ENCODE measurements at regions not wholly inside any gene's neighbourhood (a gene's known extent, or its start where the extent isn't known, plus 50 kb on each side); places are given as distances from the start of the nearest gene placed in this dataset.

- no peak for TF ChIP-seq CTCF (conservative IDR thresholded peaks at IDR 0.05; ENCODE audit: low read depth, low read length)
- no peak for DNase-seq (ENCODE audit: low read depth)
- H3K4me3 ChIP-seq (ENCODE audit: low read depth, low read length), result no peak overlapping the region
Observed at GRCh38 chr5:57696389-57696769, 213.8 kb upstream of the ACTBL2 start.

DNA sequence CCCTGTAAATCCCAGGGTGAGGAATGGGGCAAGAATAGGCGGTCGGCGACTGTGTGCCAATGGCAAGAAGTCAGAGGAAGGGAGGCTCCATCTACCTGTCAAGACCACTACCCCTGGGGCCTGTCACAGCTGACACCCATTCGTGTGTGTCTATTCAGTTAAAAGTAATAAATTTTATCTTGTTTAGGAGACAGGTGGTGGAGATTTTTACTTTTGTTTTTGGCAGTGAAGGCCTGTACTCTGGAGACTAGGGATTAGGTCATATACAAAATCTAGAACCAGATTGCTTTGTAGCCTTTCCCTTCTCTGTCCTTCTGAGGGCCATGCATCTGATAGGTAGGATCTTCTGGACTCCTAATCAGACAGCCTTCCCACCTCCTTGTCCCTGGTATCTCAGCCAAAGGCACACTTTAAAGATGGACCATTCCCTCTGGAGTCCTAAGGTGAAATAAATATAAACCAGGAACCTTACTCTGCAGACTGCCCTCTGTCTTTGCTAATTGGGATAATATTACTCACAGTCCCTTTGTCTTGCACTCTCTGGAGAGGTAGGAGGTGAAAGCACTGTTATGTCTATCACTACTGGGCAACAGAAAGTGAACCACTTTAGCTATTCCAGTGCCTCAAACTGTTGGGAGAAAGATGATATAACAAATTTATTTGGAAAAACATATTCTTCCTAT is 213.2 kb upstream of the ACTBL2 start:
- no peak for DNase-seq (ENCODE audit: low read depth)
- TF ChIP-seq CTCF (conservative IDR thresholded peaks at IDR 0.05; ENCODE audit: low read depth, low read length), result peak; percentile 18
- H3K4me3 ChIP-seq (ENCODE audit: low read depth, low read length), result no peak overlapping the region

GRCh38 chr5:57695179-57695578 is 212.6 kb upstream of the ACTBL2 start:
- H3K4me3 ChIP-seq (ENCODE audit: low read depth, low read length), result no peak overlapping the region
- TF ChIP-seq CTCF (conservative IDR thresholded peaks at IDR 0.05; ENCODE audit: low read depth, low read length), result no peak
- DNase-seq (ENCODE audit: low read depth), result no peak

- H3K4me3 ChIP-seq (ENCODE audit: low read depth, low read length), result no peak overlapping the region
- no peak for TF ChIP-seq CTCF (conservative IDR thresholded peaks at IDR 0.05; ENCODE audit: low read depth, low read length)
- DNase-seq (ENCODE audit: low read depth), result peak; percentile 60
Observed at GRCh38 chr5:57693488-57694305, 211.1 kb upstream of the ACTBL2 start.

DNA sequence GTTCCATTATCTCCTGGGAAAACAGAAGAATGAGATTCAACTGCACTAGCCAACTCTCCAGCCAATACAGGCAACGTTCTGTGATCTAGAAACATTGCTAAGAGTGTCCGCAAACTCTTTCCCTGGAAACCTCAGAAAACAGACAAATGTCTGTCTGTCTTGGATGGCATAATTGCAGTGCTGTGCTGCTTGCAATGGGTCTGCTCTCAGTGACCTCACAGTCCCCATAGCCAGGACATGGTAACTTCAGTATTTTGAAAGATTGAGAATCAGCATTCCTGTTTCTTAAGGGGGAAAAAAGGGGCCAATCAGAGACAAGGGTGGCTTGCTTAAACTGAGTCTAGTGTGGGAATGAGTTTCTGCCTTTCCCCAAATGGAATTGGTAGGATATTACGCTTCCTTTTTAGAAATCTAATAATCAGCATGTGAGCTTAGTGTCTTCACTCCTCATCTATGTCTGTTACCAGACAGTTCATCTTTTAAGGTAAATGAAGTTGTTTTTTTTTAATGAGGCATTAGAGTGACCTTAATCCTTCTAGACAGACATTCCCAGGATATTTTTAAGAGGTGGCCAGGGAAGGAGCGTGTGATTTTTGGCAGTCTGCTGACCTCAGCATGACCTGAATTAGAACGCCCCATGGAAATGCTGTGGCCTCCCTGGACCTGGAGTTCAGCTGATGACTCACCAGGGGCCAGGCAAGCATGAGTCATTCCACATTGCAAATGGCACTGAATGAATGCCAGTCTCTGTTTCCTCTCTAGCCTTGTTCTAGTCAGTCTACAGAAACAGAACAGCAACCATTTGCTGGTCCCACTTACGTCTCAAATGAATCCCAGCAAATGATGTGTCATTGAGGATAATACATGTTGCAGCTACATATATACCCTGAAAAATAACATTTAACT is 210.2 kb upstream of the ACTBL2 start:
- peak; percentile 93 for DNase-seq (ENCODE audit: low read depth)
- H3K4me3 ChIP-seq (ENCODE audit: low read depth, low read length), result no peak overlapping the region
- TF ChIP-seq CTCF (conservative IDR thresholded peaks at IDR 0.05; ENCODE audit: low read depth, low read length), result no peak

GRCh38 chr5:57690724-57691123 is 208.1 kb upstream of the ACTBL2 start:
- no peak overlapping the region for H3K4me3 ChIP-seq (ENCODE audit: low read depth, low read length)
- no peak for DNase-seq (ENCODE audit: low read depth)
- TF ChIP-seq CTCF (conservative IDR thresholded peaks at IDR 0.05; ENCODE audit: low read depth, low read length), result no peak
